CD14-positive monocyte (primary cell): ENCODE measurements at regions not wholly inside any gene's neighbourhood (a gene's known extent, or its start where the extent isn't known, plus 50 kb on each side); places are given as distances from the start of the nearest gene placed in this dataset.

ENCODE experiments used
- DNase-seq, 3 donors: peaks; one replicate each; pipeline ENCODE4 v3.0.0-alpha.2; 2011 to 2022
- H2AFZ ChIP-seq: 2 replicates; pipeline ENCODE4 v1.6.0; 2012; ENCODE audit warnings: mild to moderate bottlenecking, low read depth, low read length, inconsistent platforms; ENCODE audit not compliant: insufficient read depth, poor library complexity, severe bottlenecking
- H3K27ac ChIP-seq, 2 donors: 1 replicate in 1 of 2; 2 replicates in 1 of 2; pipeline ENCODE4 v1.5.1; 2012 to 2013; ENCODE audit warnings: low read length in 2 of 2, control low read depth in 1 of 2, inconsistent platforms in 1 of 2, low read depth in 1 of 2, mild to moderate bottlenecking in 1 of 2
- H3K27me3 ChIP-seq, 2 donors: one replicate each; pipeline versions ENCODE4 v1.6.0 to v1.6.1; 2011 to 2013; ENCODE audit warnings: low read length in 2 of 2; ENCODE audit not compliant: control insufficient read depth in 2 of 2, insufficient read depth in 2 of 2
- H3K36me3 ChIP-seq, 2 donors: replicated peaks in 1 of 2; 1 replicate in 1 of 2; 2 replicates in 1 of 2; pipeline versions ENCODE4 v1.5.1 to v1.6.1; 2012 to 2013; ENCODE audit warnings: low read length in 2 of 2, control low read depth in 1 of 2, inconsistent platforms in 1 of 2, mild to moderate bottlenecking in 1 of 2; ENCODE audit not compliant: insufficient read depth in 2 of 2, control insufficient read depth in 1 of 2
- H3K4me1 ChIP-seq, 2 donors: 1 replicate in 1 of 2; 2 replicates in 1 of 2; pipeline versions ENCODE4 v1.5.1 to v1.6.1; 2012 to 2013; ENCODE audit warnings: low read length in 2 of 2, control low read depth in 1 of 2, inconsistent platforms in 1 of 2, mild to moderate bottlenecking in 1 of 2, moderate library complexity in 1 of 2; ENCODE audit not compliant: insufficient read depth in 2 of 2, control insufficient read depth in 1 of 2
- H3K4me2 ChIP-seq: replicated peaks from 2 replicates; pipeline ENCODE3; 2012; ENCODE audit warnings: low read length, moderate library complexity, mild to moderate bottlenecking; ENCODE audit not compliant: poor library complexity, severe bottlenecking; ENCODE audit errors: extremely low read depth
- H3K4me3 ChIP-seq, 3 experiments: fragments of 200-600 bp in 1 of 3; sonication (generic) in 1 of 3; replicated peaks in 1 of 3; 1 replicate in 2 of 3; 2 replicates in 1 of 3; pipeline ENCODE4 v1.5.1; 2011 to 2013; ENCODE audit warnings: low read length in 3 of 3, mild to moderate bottlenecking in 3 of 3, control low read depth in 2 of 3, low read depth in 2 of 3, inconsistent platforms in 1 of 3, moderate library complexity in 1 of 3
- H3K79me2 ChIP-seq: 2 replicates; pipeline ENCODE4 v1.6.0; 2012; ENCODE audit warnings: mild to moderate bottlenecking, control low read depth, inconsistent platforms, low read length, moderate library complexity; ENCODE audit not compliant: insufficient read depth
- H3K9ac ChIP-seq: 2 replicates; pipeline ENCODE4 v1.6.0; 2017; ENCODE audit warnings: low read length, mild to moderate bottlenecking; ENCODE audit not compliant: insufficient read depth, poor library complexity, severe bottlenecking
- H3K9me3 ChIP-seq, 2 donors: replicated peaks in 1 of 2; 1 replicate in 1 of 2; 2 replicates in 1 of 2; pipeline versions ENCODE4 v1.5.1 to v1.6.1; 2012 to 2013; ENCODE audit warnings: low read length in 2 of 2, control low read depth in 1 of 2; ENCODE audit not compliant: control insufficient read depth in 1 of 2, insufficient read depth in 1 of 2
- H4K20me1 ChIP-seq: 2 replicates; pipeline ENCODE4 v1.6.0; 2012; ENCODE audit warnings: mild to moderate bottlenecking, low read length, control low read depth, moderate library complexity; ENCODE audit not compliant: insufficient read depth
- H3K27ac Mint-ChIP-seq, 7 donors: one replicate each; pipeline ENCODE4 v1.8.0; 2020; ENCODE audit warnings: mild to moderate bottlenecking in 7 of 7, mixed read lengths in 7 of 7, moderate library complexity in 6 of 7, inconsistent platforms in 2 of 7
- H3K27me3 Mint-ChIP-seq, 3 donors: one replicate each; pipeline ENCODE4 v1.8.0; 2021 to 2022; ENCODE audit warnings: low read depth in 3 of 3, mild to moderate bottlenecking in 3 of 3, mixed read lengths in 3 of 3, moderate library complexity in 3 of 3, inconsistent platforms in 1 of 3
- H3K36me3 Mint-ChIP-seq, 2 donors: one replicate each; pipeline ENCODE4 v1.8.0; 2020; ENCODE audit warnings: mixed read lengths in 2 of 2, inconsistent platforms in 1 of 2, mild to moderate bottlenecking in 1 of 2
- H3K4me1 Mint-ChIP-seq: one replicate; pipeline ENCODE4 v1.8.0; 2020; ENCODE audit warnings: mild to moderate bottlenecking, mixed read lengths
- H3K4me3 Mint-ChIP-seq, 2 donors: one replicate each; pipeline ENCODE4 v1.8.0; 2020; ENCODE audit warnings: mild to moderate bottlenecking in 2 of 2, mixed read lengths in 2 of 2, moderate library complexity in 1 of 2
- H3K9me3 Mint-ChIP-seq, 7 donors: one replicate each; pipeline ENCODE4 v1.8.0; 2020 to 2022; ENCODE audit warnings: mixed read lengths in 7 of 7, mild to moderate bottlenecking in 6 of 7, moderate library complexity in 6 of 7, inconsistent platforms in 2 of 7
- WGBS: methylation state at CpG from one replicate; pipeline ENCODE4 v1.1.5; 2013; ENCODE audit warnings: missing lambda C conversion rate; ENCODE audit not compliant: insufficient coverage; 5-methylcytosine and 5-hydroxymethylcytosine counted together
- intact Hi-C, 2 donors: fragments of 100-400 bp; cut with micrococcal nuclease; formaldehyde crosslinking; loops; one replicate each; pipeline versions ENCODE4 v1.15.0 to v1.15.1; 2023
- TF ChIP-seq, protein P1 (sequence below): fragments of 200-600 bp; IDR thresholded peaks from one replicate; pipeline ENCODE4 v1.8.0; 2022; ENCODE audit warnings: antibody characterized with exemption, mild to moderate bottlenecking

DNA sequence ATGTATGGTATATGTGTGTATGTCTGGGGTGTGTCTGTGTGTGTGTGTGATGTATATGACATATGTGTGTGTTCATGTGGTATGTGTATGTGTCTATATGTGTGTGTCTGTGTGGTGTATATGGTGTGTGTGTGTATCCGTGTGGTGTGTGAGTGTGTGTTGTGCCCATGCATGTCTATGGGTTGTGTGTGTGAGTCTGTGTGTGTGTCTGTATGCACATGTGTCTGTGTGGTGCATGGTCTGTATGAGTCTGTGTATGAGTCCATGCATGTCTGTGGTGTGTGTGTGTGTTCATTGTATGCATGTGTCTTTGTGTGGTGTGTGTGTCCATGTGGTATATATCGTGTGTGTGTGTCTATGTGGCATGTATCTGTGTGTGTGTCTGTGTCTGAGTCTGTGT lies 168.1 kb upstream of the GSC start:
- intact Hi-C loops, result no loop called here
- Histone ChIP-seq H3K27me3 (no peaks in the 10 kb centered on the region), H3K4me1 (no peaks in the 10 kb centered on the region), H3K36me3 (no peaks in the 10 kb centered on the region), H3K4me3 (no peak overlapping the region), H3K9me3 (no peaks in the 10 kb centered on the region), H3K79me2 (no peaks in the 10 kb centered on the region), H3K9ac (no peak overlapping the region), H3K4me2 (no peak overlapping the region), H4K20me1 (no peaks in the 10 kb centered on the region), H3K27ac (no peak overlapping the region), H2AFZ (no peak overlapping the region)
- Mint-ChIP-seq H3K4me3 (no peak overlapping the region), H3K27ac (no peak overlapping the region), H3K9me3 (no peaks in the 10 kb centered on the region), H3K4me1 (no peaks in the 10 kb centered on the region), H3K27me3 (peaks cover 0 to 3% (median 2%) of the 10 kb centered on the region in 3 donors), H3K36me3 (no peaks in the 10 kb centered on the region)
- 86% methylated on average over 2 of the region's 2 CpGs for WGBS
- DNase-seq, result no peak
- TF ChIP-seq, protein P1, sequence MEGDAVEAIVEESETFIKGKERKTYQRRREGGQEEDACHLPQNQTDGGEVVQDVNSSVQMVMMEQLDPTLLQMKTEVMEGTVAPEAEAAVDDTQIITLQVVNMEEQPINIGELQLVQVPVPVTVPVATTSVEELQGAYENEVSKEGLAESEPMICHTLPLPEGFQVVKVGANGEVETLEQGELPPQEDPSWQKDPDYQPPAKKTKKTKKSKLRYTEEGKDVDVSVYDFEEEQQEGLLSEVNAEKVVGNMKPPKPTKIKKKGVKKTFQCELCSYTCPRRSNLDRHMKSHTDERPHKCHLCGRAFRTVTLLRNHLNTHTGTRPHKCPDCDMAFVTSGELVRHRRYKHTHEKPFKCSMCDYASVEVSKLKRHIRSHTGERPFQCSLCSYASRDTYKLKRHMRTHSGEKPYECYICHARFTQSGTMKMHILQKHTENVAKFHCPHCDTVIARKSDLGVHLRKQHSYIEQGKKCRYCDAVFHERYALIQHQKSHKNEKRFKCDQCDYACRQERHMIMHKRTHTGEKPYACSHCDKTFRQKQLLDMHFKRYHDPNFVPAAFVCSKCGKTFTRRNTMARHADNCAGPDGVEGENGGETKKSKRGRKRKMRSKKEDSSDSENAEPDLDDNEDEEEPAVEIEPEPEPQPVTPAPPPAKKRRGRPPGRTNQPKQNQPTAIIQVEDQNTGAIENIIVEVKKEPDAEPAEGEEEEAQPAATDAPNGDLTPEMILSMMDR, result no peak

GRCh38 chr14:94936901-94937685 lies 167.2 kb upstream of the GSC start:
- 83% methylated on average over 23 of the region's 24 CpGs for WGBS
- no peak overlapping the region for H3K9ac ChIP-seq

More at GRCh38 chr14:94936901-94937685, 167.2 kb upstream of the GSC start:
- TF ChIP-seq, protein P1, result no peak
- no peaks in the 10 kb centered on the region for H3K79me2 ChIP-seq
- H3K27ac Mint-ChIP-seq, result no peak overlapping the region
- H3K4me1 Mint-ChIP-seq, result no peaks in the 10 kb centered on the region
- intact Hi-C loops, result no loop called here
- H3K36me3 Mint-ChIP-seq, result no peaks in the 10 kb centered on the region
- H3K27me3 Mint-ChIP-seq, result peaks cover 0 to 7% (median 2%) of the 10 kb centered on the region in 3 donors
- H3K4me3 Mint-ChIP-seq, result no peak overlapping the region
- no peak overlapping the region for H3K27ac ChIP-seq
- H3K36me3 ChIP-seq, result no peaks in the 10 kb centered on the region
- no peak overlapping the region for H2AFZ ChIP-seq
- DNase-seq, result no peak
- H3K9me3 Mint-ChIP-seq, result no peaks in the 10 kb centered on the region
- no peaks in the 10 kb centered on the region for H3K27me3 ChIP-seq
- no peaks in the 10 kb centered on the region for H4K20me1 ChIP-seq
- no peaks in the 10 kb centered on the region for H3K4me1 ChIP-seq
- H3K4me2 ChIP-seq, result no peak overlapping the region
- no peaks in the 10 kb centered on the region for H3K9me3 ChIP-seq
- no peak overlapping the region for H3K4me3 ChIP-seq
